Sigmoid colon (tissue), 4 donors: ENCODE measurements at regions not wholly inside any gene's neighbourhood (a gene's known extent, or its start where the extent isn't known, plus 50 kb on each side); places are given as distances from the start of the nearest gene placed in this dataset.

Experiments
- EP300 ChIP-seq, 4 donors: sonication (generic); formaldehyde crosslinking; IDR thresholded peaks; one replicate each; pipeline ENCODE4 v1.6.1; 2017; ENCODE audit warnings: antibody characterized with exemption in 4 of 4
- POLR2A ChIP-seq, 2 donors: fragments of 450-650 bp; IDR thresholded peaks; one replicate each; pipeline ENCODE4 v1.6.1; 2016; ENCODE audit warnings: antibody characterized with exemption in 2 of 2, mild to moderate bottlenecking in 2 of 2, moderate library complexity in 2 of 2
- POLR2AphosphoS5 ChIP-seq, 4 donors: sonication (generic); formaldehyde crosslinking; IDR thresholded peaks; one replicate each; pipeline ENCODE4 v1.6.1; 2017; ENCODE audit warnings: antibody characterized with exemption in 4 of 4
- TF ChIP-seq, protein P1 (sequence below), 4 experiments: fragments of 450-650 bp in 3 of 4; fragments of 200-600 bp in 1 of 4; IDR thresholded peaks; one replicate each; pipeline ENCODE4 v1.5.1; 2016 to 2019; ENCODE audit warnings: antibody characterized with exemption in 4 of 4, mild to moderate bottlenecking in 3 of 4, moderate library complexity in 2 of 4

GRCh38 chr2:18848646-18849045 is 259.3 kb upstream of the NT5C1B start:
- TF ChIP-seq, protein P1, sequence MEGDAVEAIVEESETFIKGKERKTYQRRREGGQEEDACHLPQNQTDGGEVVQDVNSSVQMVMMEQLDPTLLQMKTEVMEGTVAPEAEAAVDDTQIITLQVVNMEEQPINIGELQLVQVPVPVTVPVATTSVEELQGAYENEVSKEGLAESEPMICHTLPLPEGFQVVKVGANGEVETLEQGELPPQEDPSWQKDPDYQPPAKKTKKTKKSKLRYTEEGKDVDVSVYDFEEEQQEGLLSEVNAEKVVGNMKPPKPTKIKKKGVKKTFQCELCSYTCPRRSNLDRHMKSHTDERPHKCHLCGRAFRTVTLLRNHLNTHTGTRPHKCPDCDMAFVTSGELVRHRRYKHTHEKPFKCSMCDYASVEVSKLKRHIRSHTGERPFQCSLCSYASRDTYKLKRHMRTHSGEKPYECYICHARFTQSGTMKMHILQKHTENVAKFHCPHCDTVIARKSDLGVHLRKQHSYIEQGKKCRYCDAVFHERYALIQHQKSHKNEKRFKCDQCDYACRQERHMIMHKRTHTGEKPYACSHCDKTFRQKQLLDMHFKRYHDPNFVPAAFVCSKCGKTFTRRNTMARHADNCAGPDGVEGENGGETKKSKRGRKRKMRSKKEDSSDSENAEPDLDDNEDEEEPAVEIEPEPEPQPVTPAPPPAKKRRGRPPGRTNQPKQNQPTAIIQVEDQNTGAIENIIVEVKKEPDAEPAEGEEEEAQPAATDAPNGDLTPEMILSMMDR (IDR thresholded peaks at IDR 0.05), result no peak
- no peak for TF ChIP-seq POLR2A (IDR thresholded peaks at IDR 0.05)
- TF ChIP-seq POLR2AphosphoS5 (IDR thresholded peaks at IDR 0.05), result no peak
- TF ChIP-seq EP300 (IDR thresholded peaks at IDR 0.05), result no peak
